Osteoblast (primary cell): ENCODE measurements at regions not wholly inside any gene's neighbourhood (a gene's known extent, or its start where the extent isn't known, plus 50 kb on each side); places are given as distances from the start of the nearest gene placed in this dataset.

Source experiments
- DNase-seq: peaks from one replicate; pipeline ENCODE4 v3.0.0; 2011; ENCODE audit warnings: low spot score, mixed read lengths; ENCODE audit not compliant: insufficient read length; ENCODE audit errors: missing footprints
- H2AFZ ChIP-seq: 2 replicates; pipeline ENCODE4 v1.6.0; 2011; ENCODE audit warnings: mild to moderate bottlenecking, low read length
- H3K27ac ChIP-seq: 2 replicates; pipeline ENCODE4 v1.5.1; 2011; ENCODE audit warnings: mild to moderate bottlenecking, low read depth, low read length, moderate library complexity
- H3K27me3 ChIP-seq: 2 replicates; pipeline ENCODE4 v1.6.0; 2012; ENCODE audit warnings: mild to moderate bottlenecking, control low read depth, inconsistent platforms, low read length, moderate library complexity; ENCODE audit not compliant: insufficient read depth
- H3K36me3 ChIP-seq: 2 replicates; pipeline ENCODE4 v1.5.1; 2011; ENCODE audit warnings: mild to moderate bottlenecking, low read length, control low read depth, moderate library complexity; ENCODE audit not compliant: insufficient read depth
- H3K4me1 ChIP-seq: 2 replicates; pipeline ENCODE4 v1.5.1; 2011; ENCODE audit warnings: mild to moderate bottlenecking, low read length, control low read depth, moderate library complexity; ENCODE audit not compliant: insufficient read depth
- H3K4me2 ChIP-seq: 2 replicates; pipeline ENCODE4 v1.6.0; 2011; ENCODE audit warnings: mild to moderate bottlenecking, low read length; ENCODE audit not compliant: insufficient read depth
- H3K4me3 ChIP-seq: fragments of 200-600 bp; sonication (generic); 3 replicates; pipeline ENCODE4 v1.5.1; 2012; ENCODE audit warnings: mild to moderate bottlenecking, low read length, inconsistent platforms; ENCODE audit not compliant: insufficient read depth
- H3K79me2 ChIP-seq: 2 replicates; pipeline ENCODE4 v1.6.0; 2012; ENCODE audit warnings: mild to moderate bottlenecking, low read length, control low read depth, inconsistent platforms; ENCODE audit not compliant: insufficient read depth
- H3K9me3 ChIP-seq: 2 replicates; pipeline ENCODE4 v1.5.1; 2011; ENCODE audit warnings: low read depth, low read length, control low read depth
- H4K20me1 ChIP-seq: 2 replicates; pipeline ENCODE4 v1.6.0; 2012; ENCODE audit warnings: mild to moderate bottlenecking, low read length, control low read depth; ENCODE audit not compliant: insufficient read depth
- CTCF ChIP-seq: IDR thresholded peaks from 2 replicates; pipeline ENCODE4 v1.5.1; 2011; ENCODE audit warnings: mild to moderate bottlenecking, low read depth, low read length, moderate library complexity; ENCODE audit errors: extremely low read depth

- Histone ChIP-seq H3K4me3 (no peak overlapping the region), H3K36me3 (no peaks in the 10 kb centered on the region), H3K9me3 (no peaks in the 10 kb centered on the region), H3K4me2 (no peak overlapping the region), H3K27ac (no peak overlapping the region), H3K4me1 (no peaks in the 10 kb centered on the region), H2AFZ (no peak overlapping the region), H4K20me1 (no peaks in the 10 kb centered on the region), H3K27me3 (no peaks in the 10 kb centered on the region), H3K79me2 (no peaks in the 10 kb centered on the region)
- DNase-seq, result no peak
- no peak for TF ChIP-seq CTCF
Observed at GRCh38 chr9:89243296-89244061, 64.9 kb upstream of the SHC3 start.

GRCh38 chr9:89246840-89247239 lies 64.2 kb upstream of the CKS2 start:
- no peak overlapping the region for H3K4me3 ChIP-seq
- no peaks in the 10 kb centered on the region for H3K36me3 ChIP-seq
- H3K4me1 ChIP-seq, result no peaks in the 10 kb centered on the region
- no peaks in the 10 kb centered on the region for H3K9me3 ChIP-seq
- TF ChIP-seq CTCF, result no peak
- no peak overlapping the region for H3K4me2 ChIP-seq
- no peaks in the 10 kb centered on the region for H3K27me3 ChIP-seq
- no peaks in the 10 kb centered on the region for H4K20me1 ChIP-seq
- no peak for DNase-seq
- H2AFZ ChIP-seq, result no peak overlapping the region
- no peak overlapping the region for H3K27ac ChIP-seq
- H3K79me2 ChIP-seq, result no peaks in the 10 kb centered on the region

- Histone ChIP-seq H3K79me2 (no peaks in the 10 kb centered on the region), H3K4me2 (peak overlapping the region; percentile 3), H3K4me3 (no peak overlapping the region), H3K9me3 (no peaks in the 10 kb centered on the region), H3K36me3 (no peaks in the 10 kb centered on the region), H4K20me1 (no peaks in the 10 kb centered on the region), H2AFZ (peak overlapping the region; percentile 6), H3K27ac (no peak overlapping the region), H3K27me3 (no peaks in the 10 kb centered on the region), H3K4me1 (no peaks in the 10 kb centered on the region)
- TF ChIP-seq CTCF, result no peak
- no peak for DNase-seq
Observed at GRCh38 chr9:89247431-89248353, 63.3 kb upstream of the CKS2 start.

GRCh38 chr9:89249001-89249400 lies 62.0 kb upstream of the CKS2 start:
- no peak for TF ChIP-seq CTCF
- Histone ChIP-seq H3K9me3 (no peaks in the 10 kb centered on the region), H4K20me1 (no peaks in the 10 kb centered on the region), H2AFZ (no peak overlapping the region), H3K4me1 (no peaks in the 10 kb centered on the region), H3K4me2 (no peak overlapping the region), H3K4me3 (no peak overlapping the region), H3K27me3 (no peaks in the 10 kb centered on the region), H3K79me2 (no peaks in the 10 kb centered on the region), H3K36me3 (no peaks in the 10 kb centered on the region), H3K27ac (no peak overlapping the region)
- no peak for DNase-seq
